ENCODE measurements at regions not wholly inside any gene's neighbourhood (a gene's known extent, or its start where the extent isn't known, plus 50 kb on each side); places are given as distances from the start of the nearest gene placed in this dataset.

DNA sequence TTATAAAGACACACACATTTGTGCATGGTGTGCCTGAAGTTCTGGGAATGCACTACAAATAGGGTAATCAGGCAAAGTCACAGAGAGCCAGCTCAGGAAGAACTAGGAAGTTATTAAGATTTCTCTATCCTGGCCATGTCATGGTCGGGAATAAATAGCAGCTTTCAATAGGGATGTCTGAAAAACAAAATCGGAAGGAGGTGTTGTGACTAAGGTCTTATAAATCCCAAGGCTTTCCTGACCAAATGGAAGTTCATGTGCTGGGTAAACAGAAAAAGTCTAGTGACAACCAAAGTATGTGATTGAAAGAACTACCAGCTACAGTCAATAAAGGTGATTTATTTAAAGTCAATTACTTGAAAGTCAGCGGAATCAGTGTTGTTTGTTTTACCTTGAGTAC lies 262.5 kb upstream of the HS3ST1 start:
- TF ChIP-seq POLR2AphosphoS5 (IDR thresholded peaks at IDR 0.05) = no peak
- TF ChIP-seq, protein P1, sequence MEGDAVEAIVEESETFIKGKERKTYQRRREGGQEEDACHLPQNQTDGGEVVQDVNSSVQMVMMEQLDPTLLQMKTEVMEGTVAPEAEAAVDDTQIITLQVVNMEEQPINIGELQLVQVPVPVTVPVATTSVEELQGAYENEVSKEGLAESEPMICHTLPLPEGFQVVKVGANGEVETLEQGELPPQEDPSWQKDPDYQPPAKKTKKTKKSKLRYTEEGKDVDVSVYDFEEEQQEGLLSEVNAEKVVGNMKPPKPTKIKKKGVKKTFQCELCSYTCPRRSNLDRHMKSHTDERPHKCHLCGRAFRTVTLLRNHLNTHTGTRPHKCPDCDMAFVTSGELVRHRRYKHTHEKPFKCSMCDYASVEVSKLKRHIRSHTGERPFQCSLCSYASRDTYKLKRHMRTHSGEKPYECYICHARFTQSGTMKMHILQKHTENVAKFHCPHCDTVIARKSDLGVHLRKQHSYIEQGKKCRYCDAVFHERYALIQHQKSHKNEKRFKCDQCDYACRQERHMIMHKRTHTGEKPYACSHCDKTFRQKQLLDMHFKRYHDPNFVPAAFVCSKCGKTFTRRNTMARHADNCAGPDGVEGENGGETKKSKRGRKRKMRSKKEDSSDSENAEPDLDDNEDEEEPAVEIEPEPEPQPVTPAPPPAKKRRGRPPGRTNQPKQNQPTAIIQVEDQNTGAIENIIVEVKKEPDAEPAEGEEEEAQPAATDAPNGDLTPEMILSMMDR (IDR thresholded peaks at IDR 0.05) = no peak
